HG03139 (cell line): ENCODE measurements at regions not wholly inside any gene's neighbourhood (a gene's known extent, or its start where the extent isn't known, plus 50 kb on each side); places are given as distances from the start of the nearest gene placed in this dataset.
"Not testable (repeated sequence)": the region's sequence is repeated elsewhere in the genome, so short reads cannot be mapped to it uniquely, and the experiment has no call there.

Source experiments
- ATAC-seq: cut with Tn5 transposase; IDR thresholded peaks from one replicate; pipeline ENCODE4 v1.9.1; 2021; ENCODE audit not compliant: unreplicated experiment

- ATAC-seq, result no peak
Observed at GRCh38 chr5:130624805-130625204, 540.3 kb downstream of the HINT1 start.

DNA sequence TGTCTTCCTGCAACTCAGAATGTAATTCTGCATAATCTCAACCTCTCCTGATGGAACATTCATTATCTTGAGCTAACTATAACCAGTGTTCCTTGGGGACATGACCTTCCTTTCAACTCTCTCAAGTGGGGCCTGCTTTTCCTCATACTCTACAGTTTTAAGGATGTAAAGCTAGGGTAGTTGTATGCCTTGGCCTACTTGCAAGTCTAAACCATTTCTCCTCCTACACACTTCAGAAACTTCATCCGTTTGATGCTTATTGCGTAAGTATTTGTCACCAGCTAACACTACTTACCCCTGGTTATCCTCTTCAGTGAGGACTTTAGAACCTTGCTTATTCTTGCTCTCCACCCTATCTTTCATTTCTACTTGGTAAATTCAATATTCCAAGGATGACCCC, 548.9 kb downstream of the HINT1 start:
- no peak for ATAC-seq

- ATAC-seq, result no peak
Observed at GRCh38 chr5:130605234-130605633, 559.8 kb downstream of the HINT1 start.

GRCh38 chr5:130596647-130597046, 568.4 kb downstream of the HINT1 start:
- ATAC-seq, result not testable (repeated sequence)

DNA sequence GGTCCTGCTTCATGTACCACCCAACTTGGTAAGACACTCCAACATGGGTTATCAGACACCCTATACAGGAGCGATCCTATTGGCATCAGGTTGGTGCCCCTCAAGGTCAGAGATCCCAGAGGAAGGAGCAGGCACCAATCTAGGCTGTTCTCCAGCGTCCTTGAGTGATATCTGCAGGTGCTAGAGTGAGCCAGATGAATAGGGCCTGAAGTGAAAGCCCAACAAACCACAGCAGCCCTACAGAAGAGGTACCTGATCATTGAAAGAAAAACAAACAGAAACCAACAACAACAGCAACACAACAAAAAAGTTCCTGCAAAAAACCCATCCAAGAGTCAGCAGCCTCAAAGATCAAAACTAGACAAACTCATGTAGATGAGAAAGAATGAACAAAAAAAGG, 584.8 kb downstream of the HINT1 start:
- no peak for ATAC-seq

GRCh38 chr5:130578354-130578753, 586.7 kb downstream of the HINT1 start:
- no peak for ATAC-seq

DNA sequence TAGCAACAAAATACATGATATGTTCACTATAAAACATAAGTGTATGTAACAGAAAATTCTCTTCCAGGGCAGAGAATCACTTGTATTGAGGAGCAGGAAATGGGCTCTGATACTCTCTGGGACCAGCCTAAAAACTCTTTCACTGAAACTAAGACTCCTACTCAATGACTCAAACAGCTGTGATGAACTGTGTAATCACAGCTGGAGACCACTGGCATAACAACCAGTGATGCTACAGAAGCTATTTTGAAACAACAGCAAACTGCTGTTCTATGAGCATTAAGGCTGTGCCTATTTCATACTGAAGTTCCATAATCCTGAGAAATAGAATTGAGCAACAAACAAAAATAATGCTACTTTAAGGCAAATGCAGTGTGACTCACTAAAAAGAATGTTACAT, 594.0 kb downstream of the HINT1 start:
- ATAC-seq, result no peak

GRCh38 chr5:130568791-130569190, 596.3 kb downstream of the HINT1 start:
- ATAC-seq, result no peak

DNA sequence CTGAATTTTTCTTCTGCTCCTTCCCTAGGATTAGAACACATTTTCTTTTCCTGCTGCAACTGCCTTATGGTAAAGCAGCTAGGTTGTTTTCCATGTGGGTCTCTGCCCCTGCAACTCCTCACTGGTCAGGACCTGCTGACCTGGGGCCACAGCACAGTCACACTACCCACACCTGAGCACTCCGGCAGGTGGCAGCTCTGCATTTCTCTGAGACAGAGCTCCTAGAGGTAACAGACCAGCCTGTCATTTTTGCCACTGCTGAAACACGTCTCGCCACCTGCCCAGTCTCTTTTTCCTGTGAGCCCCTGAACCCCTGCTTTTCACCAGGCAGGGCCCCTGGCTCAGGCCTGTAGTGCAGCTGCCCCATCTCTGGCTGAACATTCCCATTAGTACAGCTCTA, 609.6 kb downstream of the HINT1 start:
- no peak for ATAC-seq

GRCh38 chr5:130550562-130550928, 614.5 kb downstream of the HINT1 start:
- ATAC-seq, result no peak

GRCh38 chr5:130549884-130550561, 615.0 kb downstream of the HINT1 start:
- no peak for ATAC-seq

DNA sequence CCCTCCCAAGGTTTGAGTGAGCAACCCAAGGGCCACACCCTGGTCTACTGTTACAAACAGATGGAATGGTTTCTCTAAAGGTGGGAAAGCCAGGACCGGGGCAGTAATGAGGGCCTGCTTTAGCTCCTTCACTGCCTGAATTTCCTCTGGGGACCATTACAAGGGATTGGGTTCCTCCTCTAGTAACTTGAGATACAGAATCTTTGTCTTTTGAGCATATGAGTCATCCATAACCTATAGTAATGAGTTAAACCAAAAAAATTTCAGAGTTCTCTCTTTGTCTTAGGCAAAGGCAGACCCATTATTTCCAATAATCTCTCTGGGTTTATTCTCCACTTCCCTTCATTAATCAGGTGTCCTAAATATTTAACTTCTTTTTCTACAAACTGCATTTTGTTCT, 618.8 kb downstream of the HINT1 start:
- ATAC-seq, result no peak

GRCh38 chr5:130545291-130545690, 619.8 kb downstream of the HINT1 start:
- ATAC-seq, result no peak

DNA sequence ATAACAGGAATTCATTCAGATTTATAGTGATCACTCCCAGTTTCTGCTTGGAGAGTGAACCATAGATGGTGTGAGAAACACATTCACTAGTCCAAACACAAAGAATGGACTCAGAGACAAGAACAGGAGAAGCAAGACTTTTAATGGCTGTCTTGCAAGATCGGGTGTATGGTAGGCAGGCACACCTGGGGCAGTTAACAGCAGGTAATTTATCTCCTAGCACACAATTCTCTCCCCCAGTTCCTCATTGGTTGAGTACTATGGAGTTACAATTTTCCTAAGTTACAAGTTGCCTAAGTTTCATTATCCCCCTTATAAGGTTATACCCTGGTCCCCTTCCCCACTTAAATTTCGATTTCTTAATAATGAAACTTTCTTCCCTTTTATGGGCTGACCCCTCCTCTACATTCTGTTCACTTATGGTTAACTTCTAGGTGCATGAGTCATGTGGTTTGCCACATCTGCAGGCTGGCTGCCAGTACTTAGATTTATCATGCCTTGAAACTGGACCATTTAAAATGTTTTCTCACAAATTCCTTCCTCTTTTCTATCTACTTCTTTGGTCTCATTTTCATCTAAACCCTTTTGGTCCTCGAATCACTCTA, 623.3 kb downstream of the HINT1 start:
- ATAC-seq, result no peak

DNA sequence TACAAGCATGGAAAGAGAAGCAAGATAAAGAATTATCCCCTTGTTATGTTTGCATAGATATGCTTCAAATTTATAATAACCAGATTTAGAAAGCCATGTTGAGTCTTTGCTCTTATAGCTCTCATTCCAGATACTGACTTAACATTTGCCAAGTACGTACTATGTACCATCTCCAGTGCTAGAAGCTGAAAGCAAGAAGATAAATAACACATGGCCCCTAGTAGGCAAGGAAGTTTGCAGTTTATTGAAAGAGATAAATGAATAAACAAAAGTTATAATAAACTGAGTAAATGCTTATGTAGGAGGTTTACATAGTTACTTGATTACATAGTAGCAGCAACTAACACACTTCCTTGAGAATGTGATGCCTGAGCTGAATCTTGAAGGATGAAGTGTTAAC, 628.4 kb downstream of the HINT1 start:
- ATAC-seq, result no peak

GRCh38 chr5:130532786-130533185, 628.5 kb downstream of the CHSY3 start:
- no peak for ATAC-seq

DNA sequence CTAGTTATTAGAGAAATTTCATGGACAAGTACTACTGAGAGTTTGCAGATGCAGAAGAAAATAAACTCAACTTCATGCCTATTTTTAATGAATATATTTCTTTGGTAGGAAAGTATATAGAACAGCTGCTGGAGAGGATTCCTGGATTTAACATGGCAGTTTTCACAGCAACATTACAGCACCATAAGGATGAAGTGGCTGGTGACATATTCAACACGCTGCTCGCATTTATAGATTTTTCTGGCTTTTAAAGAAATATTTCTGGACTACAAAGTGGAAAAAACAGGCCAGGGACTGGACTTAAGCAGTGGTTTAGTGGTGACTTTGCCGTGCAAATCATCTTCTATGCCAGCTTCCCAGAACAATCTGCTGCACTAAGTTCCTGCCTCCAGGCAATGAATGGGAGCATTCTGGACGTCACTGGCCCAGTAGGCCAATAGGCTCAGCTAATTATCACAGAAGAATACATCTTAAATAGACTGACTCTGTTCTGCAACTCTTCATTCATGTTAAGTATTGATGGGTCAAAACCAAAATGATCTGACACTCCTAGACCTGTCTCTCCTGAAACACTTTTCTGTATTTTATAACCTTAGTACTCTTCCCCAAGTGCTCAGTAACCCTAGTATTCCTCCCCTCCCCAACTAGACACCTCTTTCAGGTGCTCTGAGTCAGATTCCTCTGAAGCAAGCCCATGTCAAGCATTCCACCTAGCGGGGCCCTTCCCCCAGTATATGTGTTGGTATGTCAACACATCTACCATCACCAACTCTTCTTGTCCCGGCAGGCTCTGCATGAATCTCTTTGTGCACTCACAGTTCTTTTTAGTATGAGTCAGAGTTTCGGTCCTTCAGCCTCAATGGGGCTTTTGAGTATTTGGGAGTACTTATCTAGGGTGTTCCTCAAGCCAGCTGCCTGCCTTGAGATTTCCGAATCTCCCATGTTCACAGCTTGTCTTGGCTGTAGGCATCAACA, 625.5 kb downstream of the CHSY3 start:
- no peak for ATAC-seq

- no peak for ATAC-seq
Observed at GRCh38 chr5:130529111-130529510, 624.8 kb downstream of the CHSY3 start.

GRCh38 chr5:130528474-130528873, 624.2 kb downstream of the CHSY3 start:
- no peak for ATAC-seq

GRCh38 chr5:130526708-130527107, 622.4 kb downstream of the CHSY3 start:
- no peak for ATAC-seq

DNA sequence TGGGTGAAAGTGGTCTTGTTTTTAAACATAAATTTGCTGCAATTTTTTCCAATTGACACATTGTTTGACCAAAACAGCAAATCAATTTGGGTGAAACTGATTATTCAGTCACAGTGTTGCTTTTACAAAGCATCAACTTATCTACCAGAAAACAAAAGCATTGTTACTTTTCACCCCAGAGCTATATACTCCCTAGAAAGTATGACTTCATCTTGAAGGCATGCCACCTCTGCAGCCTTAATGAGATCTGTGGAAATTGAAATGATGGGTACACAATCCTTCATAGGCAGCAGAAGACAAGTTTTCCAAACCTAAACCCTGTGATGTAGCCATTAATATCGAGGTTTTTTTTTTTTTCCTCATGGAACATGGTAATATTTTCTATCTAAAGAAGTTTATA, 615.9 kb downstream of the CHSY3 start:
- ATAC-seq, result no peak
